ENCODE measurements at regions not wholly inside any gene's neighbourhood (a gene's known extent, or its start where the extent isn't known, plus 50 kb on each side); places are given as distances from the start of the nearest gene placed in this dataset.

DNA sequence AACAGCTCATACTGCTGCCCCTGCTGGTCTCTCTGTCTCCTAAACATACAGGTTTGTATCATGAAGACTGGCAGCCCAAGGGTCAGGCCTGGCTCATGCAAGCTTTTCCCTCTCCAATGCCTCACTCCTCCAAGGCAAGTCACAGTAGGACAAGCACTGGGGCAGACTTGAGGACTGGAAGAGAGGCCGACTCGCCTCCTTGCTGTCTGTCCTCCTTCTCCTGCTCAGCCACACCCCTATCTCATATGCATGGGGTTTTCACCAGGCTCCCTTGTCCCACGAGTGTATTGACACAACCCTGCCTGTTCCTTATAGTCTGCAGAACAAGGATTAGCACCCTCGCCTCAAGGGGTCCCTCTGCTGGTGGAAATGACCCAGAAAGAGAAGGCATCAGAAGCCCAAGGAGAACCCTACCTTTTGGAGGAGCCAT, 223.7 kb downstream of the SOX11 start:
- TF ChIP-seq, protein P1, sequence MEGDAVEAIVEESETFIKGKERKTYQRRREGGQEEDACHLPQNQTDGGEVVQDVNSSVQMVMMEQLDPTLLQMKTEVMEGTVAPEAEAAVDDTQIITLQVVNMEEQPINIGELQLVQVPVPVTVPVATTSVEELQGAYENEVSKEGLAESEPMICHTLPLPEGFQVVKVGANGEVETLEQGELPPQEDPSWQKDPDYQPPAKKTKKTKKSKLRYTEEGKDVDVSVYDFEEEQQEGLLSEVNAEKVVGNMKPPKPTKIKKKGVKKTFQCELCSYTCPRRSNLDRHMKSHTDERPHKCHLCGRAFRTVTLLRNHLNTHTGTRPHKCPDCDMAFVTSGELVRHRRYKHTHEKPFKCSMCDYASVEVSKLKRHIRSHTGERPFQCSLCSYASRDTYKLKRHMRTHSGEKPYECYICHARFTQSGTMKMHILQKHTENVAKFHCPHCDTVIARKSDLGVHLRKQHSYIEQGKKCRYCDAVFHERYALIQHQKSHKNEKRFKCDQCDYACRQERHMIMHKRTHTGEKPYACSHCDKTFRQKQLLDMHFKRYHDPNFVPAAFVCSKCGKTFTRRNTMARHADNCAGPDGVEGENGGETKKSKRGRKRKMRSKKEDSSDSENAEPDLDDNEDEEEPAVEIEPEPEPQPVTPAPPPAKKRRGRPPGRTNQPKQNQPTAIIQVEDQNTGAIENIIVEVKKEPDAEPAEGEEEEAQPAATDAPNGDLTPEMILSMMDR (IDR thresholded peaks at IDR 0.05) = peak; percentile 36
- TF ChIP-seq SIN3A (IDR thresholded peaks at IDR 0.05; ENCODE audit: borderline replicate concordance, low read depth, low read length) (no peak), GABPA (IDR thresholded peaks at IDR 0.05; ENCODE audit: low read depth) (no peak), RXRA (IDR thresholded peaks at IDR 0.05; ENCODE audit: borderline replicate concordance, low read depth) (no peak)
- TF ChIP-seq, protein P2, sequence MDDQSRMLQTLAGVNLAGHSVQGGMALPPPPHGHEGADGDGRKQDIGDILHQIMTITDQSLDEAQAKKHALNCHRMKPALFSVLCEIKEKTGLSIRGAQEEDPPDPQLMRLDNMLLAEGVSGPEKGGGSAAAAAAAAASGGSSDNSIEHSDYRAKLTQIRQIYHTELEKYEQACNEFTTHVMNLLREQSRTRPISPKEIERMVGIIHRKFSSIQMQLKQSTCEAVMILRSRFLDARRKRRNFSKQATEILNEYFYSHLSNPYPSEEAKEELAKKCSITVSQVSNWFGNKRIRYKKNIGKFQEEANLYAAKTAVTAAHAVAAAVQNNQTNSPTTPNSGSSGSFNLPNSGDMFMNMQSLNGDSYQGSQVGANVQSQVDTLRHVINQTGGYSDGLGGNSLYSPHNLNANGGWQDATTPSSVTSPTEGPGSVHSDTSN (IDR thresholded peaks at IDR 0.05) = no peak

All from SK-N-SH (cell line).